Activated gamma-delta T cell (primary cell): ENCODE measurements at regions not wholly inside any gene's neighbourhood (a gene's known extent, or its start where the extent isn't known, plus 50 kb on each side); places are given as distances from the start of the nearest gene placed in this dataset.

Source experiments
- DNase-seq: peaks from one replicate; lab custom pipeline; 2025; lab: John Stamatoyannopoulos, UW

- DNase-seq, result no peak
Observed at GRCh38 chr22:49327411-49328117, 500.1 kb downstream of the BRD1 start.

GRCh38 chr22:49326558-49326957, 501.1 kb downstream of the BRD1 start:
- DNase-seq, result no peak

GRCh38 chr22:49325531-49326395, 501.9 kb downstream of the BRD1 start:
- no peak for DNase-seq

GRCh38 chr22:49324527-49325491, 502.9 kb downstream of the BRD1 start:
- DNase-seq, result no peak

- DNase-seq, result no peak
Observed at GRCh38 chr22:49323751-49324415, 503.8 kb downstream of the BRD1 start.

GRCh38 chr22:49322861-49323622, 504.6 kb downstream of the BRD1 start:
- DNase-seq, result no peak

- DNase-seq, result no peak
Observed at GRCh38 chr22:49322231-49322630, 505.4 kb downstream of the BRD1 start.

GRCh38 chr22:49321477-49322055, 506.1 kb downstream of the BRD1 start:
- no peak for DNase-seq

GRCh38 chr22:49320714-49321476, 506.8 kb downstream of the BRD1 start:
- DNase-seq, result no peak

GRCh38 chr22:49317369-49317768, 510.3 kb downstream of the BRD1 start:
- no peak for DNase-seq

GRCh38 chr22:49312601-49313000, 515.1 kb downstream of the BRD1 start:
- DNase-seq, result no peak

GRCh38 chr22:49310354-49310753, 517.3 kb downstream of the BRD1 start:
- DNase-seq, result no peak

- DNase-seq, result no peak
Observed at GRCh38 chr22:49308300-49308699, 519.4 kb downstream of the BRD1 start.

GRCh38 chr22:49307870-49308269, 519.8 kb downstream of the BRD1 start:
- DNase-seq, result no peak

- no peak for DNase-seq
Observed at GRCh38 chr22:49307481-49307830, 520.2 kb downstream of the BRD1 start.

- DNase-seq, result no peak
Observed at GRCh38 chr22:49306632-49307480, 520.8 kb downstream of the BRD1 start.

GRCh38 chr22:49305966-49306631, 521.6 kb downstream of the BRD1 start:
- no peak for DNase-seq
